Progenitor cell of endocrine pancreas (in vitro differentiated cells): ENCODE measurements at regions not wholly inside any gene's neighbourhood (a gene's known extent, or its start where the extent isn't known, plus 50 kb on each side); places are given as distances from the start of the nearest gene placed in this dataset.

Experiments used
- DNase-seq: peaks from one replicate; pipeline ENCODE4 v3.0.0; 2021; ENCODE audit warnings: low spot score; ENCODE audit not compliant: unreplicated experiment
- H3K27ac Mint-ChIP-seq: 2 replicates; pipeline ENCODE4 v1.8.0; 2021; ENCODE audit warnings: mild to moderate bottlenecking, moderate library complexity, mixed read lengths
- H3K27me3 Mint-ChIP-seq: 2 replicates; pipeline ENCODE4 v1.8.0; 2021; ENCODE audit warnings: mixed read lengths
- H3K36me3 Mint-ChIP-seq: 2 replicates; pipeline ENCODE4 v1.8.0; 2022; ENCODE audit warnings: mixed read lengths; ENCODE audit not compliant: insufficient read depth
- H3K4me1 Mint-ChIP-seq: 2 replicates; pipeline ENCODE4 v1.8.0; 2021; ENCODE audit warnings: low read depth, mixed read lengths
- H3K4me3 Mint-ChIP-seq: 2 replicates; pipeline ENCODE4 v1.8.0; 2021; ENCODE audit warnings: low read depth, mild to moderate bottlenecking, moderate library complexity, mixed read lengths
- H3K9me3 Mint-ChIP-seq: 2 replicates; pipeline ENCODE4 v1.8.0; 2021; ENCODE audit warnings: low read depth, mixed read lengths
- CTCF ChIP-seq: fragments of 200-600 bp; sonication (generic); IDR thresholded peaks from one replicate; pipeline ENCODE4 v1.5.0; 2021; ENCODE audit warnings: antibody characterized with exemption, mild to moderate bottlenecking; ENCODE audit not compliant: unreplicated experiment

GRCh38 chr18:57918601-57919000 lies 115.5 kb upstream of the ATP8B1 start:
- Mint-ChIP-seq H3K36me3 (no peaks in the 10 kb centered on the region), H3K4me3 (no peak overlapping the region), H3K9me3 (no peaks in the 10 kb centered on the region), H3K27ac (no peak overlapping the region), H3K27me3 (peaks cover 4% of the 10 kb centered on the region), H3K4me1 (peaks cover 14% of the 10 kb centered on the region)
- TF ChIP-seq CTCF: no peak
- DNase-seq: no peak

GRCh38 chr18:57916684-57917083 lies 113.6 kb upstream of the ATP8B1 start:
- H3K27ac Mint-ChIP-seq: no peak overlapping the region
- no peak overlapping the region for H3K4me3 Mint-ChIP-seq
- TF ChIP-seq CTCF: no peak
- H3K36me3 Mint-ChIP-seq: no peaks in the 10 kb centered on the region
- DNase-seq: no peak
- peaks cover 4% of the 10 kb centered on the region for H3K27me3 Mint-ChIP-seq
- peaks cover 14% of the 10 kb centered on the region for H3K4me1 Mint-ChIP-seq
- H3K9me3 Mint-ChIP-seq: no peaks in the 10 kb centered on the region

- no peak for TF ChIP-seq CTCF
- Mint-ChIP-seq H3K36me3 (no peaks in the 10 kb centered on the region), H3K4me3 (no peak overlapping the region), H3K27me3 (peaks cover 4% of the 10 kb centered on the region), H3K4me1 (peaks cover 14% of the 10 kb centered on the region), H3K9me3 (no peaks in the 10 kb centered on the region), H3K27ac (peak overlapping the region; percentile 80)
- DNase-seq: no peak
Observed at GRCh38 chr18:57915865-57916582, 112.9 kb upstream of the ATP8B1 start.

GRCh38 chr18:57915248-57915647 lies 112.1 kb upstream of the ATP8B1 start:
- Mint-ChIP-seq H3K27ac (no peak overlapping the region), H3K4me1 (peaks cover 14% of the 10 kb centered on the region), H3K36me3 (no peaks in the 10 kb centered on the region)

GRCh38 chr18:57913686-57914085 lies 110.6 kb upstream of the ATP8B1 start:
- Mint-ChIP-seq H3K27me3 (peaks cover 9% of the 10 kb centered on the region), H3K9me3 (no peaks in the 10 kb centered on the region), H3K4me1 (peaks cover 14% of the 10 kb centered on the region), H3K4me3 (no peak overlapping the region), H3K36me3 (no peaks in the 10 kb centered on the region), H3K27ac (no peak overlapping the region)
- DNase-seq: no peak
- no peak for TF ChIP-seq CTCF

More at GRCh38 chr18:57915248-57915647, 112.1 kb upstream of the ATP8B1 start:
- Mint-ChIP-seq H3K9me3 (no peaks in the 10 kb centered on the region), H3K27me3 (peaks cover 4% of the 10 kb centered on the region), H3K4me3 (no peak overlapping the region)
- DNase-seq: no peak
- TF ChIP-seq CTCF: no peak
